Neural progenitor cell (in vitro differentiated cells): ENCODE measurements at regions not wholly inside any gene's neighbourhood (a gene's known extent, or its start where the extent isn't known, plus 50 kb on each side); places are given as distances from the start of the nearest gene placed in this dataset.

Source experiments
- DNase-seq: peaks from one replicate; pipeline ENCODE4 v3.0.0-alpha.2; 2016; ENCODE audit warnings: low spot score
- H2AFZ ChIP-seq: fragments of 200-600 bp; sonication (generic); replicated peaks from 2 replicates; pipeline ENCODE4 v1.6.1; 2016; ENCODE audit warnings: antibody characterized with exemption
- H3F3A ChIP-seq: fragments of 200-600 bp; sonication (generic); 2 replicates; pipeline ENCODE4 v1.6.1; 2016; ENCODE audit warnings: antibody characterized with exemption, low read depth
- H3K27ac ChIP-seq: fragments of 200-600 bp; sonication (generic); 2 replicates; pipeline ENCODE4 v1.5.1; 2016; ENCODE audit warnings: mild to moderate bottlenecking
- H3K27me3 ChIP-seq: fragments of 200-600 bp; sonication (generic); 2 replicates; pipeline ENCODE4 v1.6.1; 2016; ENCODE audit warnings: mild to moderate bottlenecking, moderate library complexity
- H3K36me3 ChIP-seq: fragments of 200-600 bp; sonication (generic); 2 replicates; pipeline ENCODE4 v1.5.1; 2016
- H3K4me1 ChIP-seq: fragments of 200-600 bp; sonication (generic); 2 replicates; pipeline ENCODE4 v1.6.1; 2016; ENCODE audit warnings: mixed run types
- H3K4me2 ChIP-seq: fragments of 200-600 bp; sonication (generic); 2 replicates; pipeline ENCODE4 v1.6.1; 2016
- H3K4me3 ChIP-seq: fragments of 200-600 bp; sonication (generic); 2 replicates; pipeline ENCODE4 v1.5.1; 2016
- H3K79me2 ChIP-seq: fragments of 200-600 bp; sonication (generic); 2 replicates; pipeline ENCODE4 v1.6.1; 2016; ENCODE audit warnings: low read depth
- H3K9ac ChIP-seq: fragments of 200-600 bp; sonication (generic); 2 replicates; pipeline ENCODE4 v1.6.1; 2016
- H3K9me3 ChIP-seq: fragments of 200-600 bp; sonication (generic); 2 replicates; pipeline ENCODE4 v1.5.1; 2016; ENCODE audit warnings: low read depth
- H4K20me1 ChIP-seq: fragments of 200-600 bp; sonication (generic); 2 replicates; pipeline ENCODE4 v1.6.1; 2016; ENCODE audit warnings: low read depth
- H3K27ac Mint-ChIP-seq: 3 replicates; pipeline ENCODE4 v1.8.0; 2021; ENCODE audit warnings: mixed read lengths
- H3K27me3 Mint-ChIP-seq: 2 replicates; pipeline ENCODE4 v1.8.0; 2022; ENCODE audit warnings: low read depth, mild to moderate bottlenecking, inconsistent platforms, moderate library complexity, mixed read lengths; ENCODE audit not compliant: insufficient read depth
- H3K36me3 Mint-ChIP-seq: 3 replicates; pipeline ENCODE4 v1.8.0; 2021; ENCODE audit warnings: mixed read lengths
- H3K4me1 Mint-ChIP-seq: 3 replicates; pipeline ENCODE4 v1.8.0; 2021; ENCODE audit warnings: mixed read lengths
- H3K4me3 Mint-ChIP-seq: 3 replicates; pipeline ENCODE4 v1.8.0; 2021; ENCODE audit warnings: mild to moderate bottlenecking, moderate library complexity, mixed read lengths
- H3K9me3 Mint-ChIP-seq: 3 replicates; pipeline ENCODE4 v1.8.0; 2020; ENCODE audit warnings: mixed read lengths
- EZH2 ChIP-seq: fragments of 200-600 bp; sonication (generic); IDR thresholded peaks from 2 replicates; pipeline ENCODE4 v1.6.1; 2017; ENCODE audit warnings: antibody characterized with exemption, mild to moderate bottlenecking, moderate library complexity
- EZH2phosphoT487 ChIP-seq: fragments of 200-600 bp; sonication (generic); IDR thresholded peaks from 2 replicates; pipeline ENCODE4 v1.6.1; 2017; ENCODE audit warnings: antibody characterized with exemption
- TF ChIP-seq, protein P1 (sequence below): fragments of 200-600 bp; sonication (generic); IDR thresholded peaks from 2 replicates; pipeline ENCODE4 v1.5.1; 2017; ENCODE audit warnings: antibody characterized with exemption, mild to moderate bottlenecking

DNA sequence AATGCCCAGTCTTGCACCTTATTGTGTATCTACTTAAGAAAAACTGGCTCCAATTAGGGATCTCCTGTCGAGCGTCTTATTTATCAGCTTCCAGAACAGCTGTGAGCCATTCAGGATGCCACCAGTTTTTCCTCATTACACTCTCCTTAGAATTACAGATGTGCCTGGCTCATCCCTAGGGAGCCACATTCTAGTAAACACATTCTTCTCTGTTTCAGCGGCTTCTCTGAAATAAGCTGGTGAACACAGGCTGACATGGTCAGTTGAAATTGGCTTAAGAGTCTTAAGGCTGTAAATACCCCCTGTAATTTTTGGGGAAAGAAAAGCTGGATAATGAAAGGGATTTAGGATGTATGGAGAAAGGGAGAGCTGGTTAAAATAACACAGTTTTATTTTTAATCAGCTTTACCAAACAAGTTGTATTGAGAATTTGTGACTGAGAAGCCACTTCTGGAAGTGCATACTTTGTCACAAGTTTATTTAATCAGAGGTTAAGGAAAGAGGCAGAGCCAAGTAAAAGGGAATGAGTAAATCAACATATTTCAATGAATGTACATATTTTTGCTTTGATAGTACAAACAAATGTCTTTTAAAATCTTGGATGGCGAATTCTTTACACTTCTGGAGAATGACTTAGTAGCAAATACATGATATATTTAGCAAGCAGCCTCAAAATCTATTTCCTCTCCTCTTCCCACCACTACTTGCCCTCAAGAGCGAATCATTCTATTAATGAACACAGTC is 562.0 kb upstream of the GOT2 start:
- peak overlapping the region; percentile 22 for H3K4me3 ChIP-seq
- no peaks in the 10 kb centered on the region for H3K36me3 ChIP-seq
- H3K27ac ChIP-seq = peak overlapping the region; percentile 96
- H3K27me3 ChIP-seq = no peaks in the 10 kb centered on the region
- peak; percentile 93 for DNase-seq
- H3K4me2 ChIP-seq = peak overlapping the region; percentile 73
- H3K4me3 Mint-ChIP-seq = peak overlapping the region; percentile 26
- H3K9me3 ChIP-seq = no peaks in the 10 kb centered on the region
- peak overlapping the region; percentile 26 for H3K27ac Mint-ChIP-seq
- TF ChIP-seq EZH2 = no peak
- TF ChIP-seq EZH2phosphoT487 = peak; percentile 99
- TF ChIP-seq, protein P1, sequence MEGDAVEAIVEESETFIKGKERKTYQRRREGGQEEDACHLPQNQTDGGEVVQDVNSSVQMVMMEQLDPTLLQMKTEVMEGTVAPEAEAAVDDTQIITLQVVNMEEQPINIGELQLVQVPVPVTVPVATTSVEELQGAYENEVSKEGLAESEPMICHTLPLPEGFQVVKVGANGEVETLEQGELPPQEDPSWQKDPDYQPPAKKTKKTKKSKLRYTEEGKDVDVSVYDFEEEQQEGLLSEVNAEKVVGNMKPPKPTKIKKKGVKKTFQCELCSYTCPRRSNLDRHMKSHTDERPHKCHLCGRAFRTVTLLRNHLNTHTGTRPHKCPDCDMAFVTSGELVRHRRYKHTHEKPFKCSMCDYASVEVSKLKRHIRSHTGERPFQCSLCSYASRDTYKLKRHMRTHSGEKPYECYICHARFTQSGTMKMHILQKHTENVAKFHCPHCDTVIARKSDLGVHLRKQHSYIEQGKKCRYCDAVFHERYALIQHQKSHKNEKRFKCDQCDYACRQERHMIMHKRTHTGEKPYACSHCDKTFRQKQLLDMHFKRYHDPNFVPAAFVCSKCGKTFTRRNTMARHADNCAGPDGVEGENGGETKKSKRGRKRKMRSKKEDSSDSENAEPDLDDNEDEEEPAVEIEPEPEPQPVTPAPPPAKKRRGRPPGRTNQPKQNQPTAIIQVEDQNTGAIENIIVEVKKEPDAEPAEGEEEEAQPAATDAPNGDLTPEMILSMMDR = no peak
- no peaks in the 10 kb centered on the region for H3K27me3 Mint-ChIP-seq
- peaks cover 2% of the 10 kb centered on the region for H3K36me3 Mint-ChIP-seq
- H2AFZ ChIP-seq = no peak overlapping the region
- H3K4me1 Mint-ChIP-seq = peaks cover 64% of the 10 kb centered on the region
- H4K20me1 ChIP-seq = no peaks in the 10 kb centered on the region
- peaks cover 63% of the 10 kb centered on the region for H3K4me1 ChIP-seq
- H3F3A ChIP-seq = peaks cover 32% of the 10 kb centered on the region
- H3K79me2 ChIP-seq = no peaks in the 10 kb centered on the region
- H3K9ac ChIP-seq = no peak overlapping the region
- no peaks in the 10 kb centered on the region for H3K9me3 Mint-ChIP-seq

DNA sequence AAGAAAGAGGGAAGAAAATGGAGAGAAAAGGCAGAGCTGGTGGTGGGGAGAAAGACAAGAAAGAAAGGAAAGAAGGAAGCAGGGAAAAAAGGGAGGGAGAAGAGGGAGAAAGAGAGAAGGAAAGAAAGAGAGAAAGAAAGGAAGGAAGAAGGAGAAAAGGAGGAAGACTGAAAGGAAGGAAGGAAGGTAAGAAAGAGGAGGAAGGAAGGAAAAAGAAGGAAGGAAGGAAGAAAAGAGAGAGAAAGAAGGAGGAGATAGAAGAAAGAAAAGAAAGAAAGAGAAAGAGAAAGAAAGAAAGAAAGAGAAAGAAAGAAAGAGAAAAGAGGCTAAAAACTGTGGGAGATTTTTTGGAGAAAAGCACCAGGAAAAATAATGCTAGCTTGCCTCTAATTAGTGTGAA is 561.4 kb upstream of the GOT2 start:
- H3K4me1 Mint-ChIP-seq = peaks cover 65% of the 10 kb centered on the region
- no peak for DNase-seq
- Histone ChIP-seq H3K4me3 (peak overlapping the region; percentile 1), H3K9me3 (no peaks in the 10 kb centered on the region), H3K9ac (no peak overlapping the region), H2AFZ (no peak overlapping the region), H4K20me1 (no peaks in the 10 kb centered on the region), H3K36me3 (no peaks in the 10 kb centered on the region), H3K4me2 (peak overlapping the region; percentile 65), H3K27me3 (no peaks in the 10 kb centered on the region), H3K79me2 (no peaks in the 10 kb centered on the region), H3F3A (peaks cover 32% of the 10 kb centered on the region), H3K4me1 (peaks cover 67% of the 10 kb centered on the region), H3K27ac (peak overlapping the region; percentile 96)
- peaks cover 2% of the 10 kb centered on the region for H3K36me3 Mint-ChIP-seq
- H3K9me3 Mint-ChIP-seq = no peaks in the 10 kb centered on the region
- no peak for TF ChIP-seq EZH2
- no peak for TF ChIP-seq EZH2phosphoT487
- no peak overlapping the region for H3K27ac Mint-ChIP-seq
- H3K4me3 Mint-ChIP-seq = no peak overlapping the region
- H3K27me3 Mint-ChIP-seq = no peaks in the 10 kb centered on the region

DNA sequence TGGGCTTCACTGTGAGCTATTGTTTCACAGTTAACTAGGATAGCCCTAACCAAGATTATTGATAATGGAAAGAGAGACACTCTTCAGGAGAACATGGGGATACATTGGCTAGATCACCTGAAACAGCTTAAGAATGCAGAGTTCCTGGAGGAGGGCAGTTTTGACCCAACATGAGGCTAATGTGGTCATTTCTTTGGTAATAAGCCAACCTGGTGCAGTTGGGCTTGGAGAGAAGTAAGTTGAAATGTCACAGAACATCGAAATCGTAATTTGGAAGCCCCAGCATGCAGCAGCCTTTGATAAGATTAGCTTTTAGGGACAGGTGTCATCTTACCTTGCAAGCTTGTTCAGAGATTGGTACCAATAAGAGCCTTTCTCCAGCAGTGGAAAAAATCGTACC is 556.6 kb upstream of the GOT2 start:
- H3K79me2 ChIP-seq = no peaks in the 10 kb centered on the region
- peaks cover 2% of the 10 kb centered on the region for H3K36me3 Mint-ChIP-seq

More for the DNA sequence above, 556.6 kb upstream of the GOT2 start:
- DNase-seq = no peak
- no peak for TF ChIP-seq EZH2
- no peak for TF ChIP-seq EZH2phosphoT487
- TF ChIP-seq, protein P1 = no peak
- H3K27ac ChIP-seq = no peak overlapping the region
- peaks cover 9% of the 10 kb centered on the region for H3K9me3 Mint-ChIP-seq
- no peak overlapping the region for H3K4me3 Mint-ChIP-seq
- H3K27me3 Mint-ChIP-seq = no peaks in the 10 kb centered on the region
- H3K4me3 ChIP-seq = no peak overlapping the region
- no peaks in the 10 kb centered on the region for H3K9me3 ChIP-seq
- no peak overlapping the region for H3K27ac Mint-ChIP-seq
- H3K9ac ChIP-seq = no peak overlapping the region
- no peaks in the 10 kb centered on the region for H3K27me3 ChIP-seq
- no peak overlapping the region for H3K4me2 ChIP-seq
- H3K4me1 Mint-ChIP-seq = peaks cover 31% of the 10 kb centered on the region
- no peaks in the 10 kb centered on the region for H4K20me1 ChIP-seq
- H3K36me3 ChIP-seq = no peaks in the 10 kb centered on the region
- H3F3A ChIP-seq = peaks cover 14% of the 10 kb centered on the region
- peaks cover 40% of the 10 kb centered on the region for H3K4me1 ChIP-seq
- H2AFZ ChIP-seq = no peak overlapping the region
